Gastrocnemius medialis (tissue), 4 donors: ENCODE measurements at regions not wholly inside any gene's neighbourhood (a gene's known extent, or its start where the extent isn't known, plus 50 kb on each side); places are given as distances from the start of the nearest gene placed in this dataset.

Experiments used
- ATAC-seq, 2 donors: fragments of 150-250 bp; one replicate each; pipeline ENCODE4 v1.9.1; 2016
- DNase-seq, 2 donors: peaks; one replicate each; pipeline ENCODE4 v3.0.0-alpha.2; 2019
- H3K27ac ChIP-seq, 4 donors: fragments of 200-600 bp; sonication (generic); 1 replicate in 1 of 4; 2 replicates in 3 of 4; pipeline ENCODE4 v1.5.1; 2016 to 2018; ENCODE audit warnings: mild to moderate bottlenecking in 2 of 4, moderate library complexity in 1 of 4
- H3K27me3 ChIP-seq, 3 donors: fragments of 200-600 bp; sonication (generic) in 2 of 3; 1 replicate in 1 of 3; 2 replicates in 2 of 3; pipeline versions ENCODE4 v1.5.1 to v1.6.0; 2016 to 2019; ENCODE audit warnings: mild to moderate bottlenecking in 1 of 3, moderate library complexity in 1 of 3
- H3K36me3 ChIP-seq, 2 donors: fragments of 200-600 bp; sonication (generic) in 1 of 2; one replicate each; pipeline ENCODE4 v1.5.1; 2017 to 2018
- H3K4me1 ChIP-seq, 2 donors: fragments of 200-600 bp; sonication (generic) in 1 of 2; one replicate each; pipeline ENCODE4 v1.5.1; 2016 to 2017; ENCODE audit warnings: mild to moderate bottlenecking in 2 of 2
- H3K4me3 ChIP-seq, 4 donors: fragments of 200-600 bp; sonication (generic) in 3 of 4; 1 replicate in 1 of 4; 2 replicates in 3 of 4; pipeline ENCODE4 v1.5.1; 2016 to 2019; ENCODE audit warnings: mild to moderate bottlenecking in 2 of 4
- H3K9me3 ChIP-seq, 3 donors: fragments of 200-600 bp; sonication (generic) in 2 of 3; 1 replicate in 1 of 3; 2 replicates in 2 of 3; pipeline ENCODE4 v1.5.1; 2016 to 2019
- CTCF ChIP-seq, 5 experiments: fragments of 450-650 bp in 3 of 5; fragments of 200-600 bp in 2 of 5; sonication (generic) in 2 of 5; IDR thresholded peaks in 4 of 5; conservative IDR thresholded peaks in 1 of 5; 1 replicate in 4 of 5; 2 replicates in 1 of 5; pipeline ENCODE4 v1.5.1; 2016 to 2019; ENCODE audit warnings: antibody characterized with exemption in 5 of 5, mild to moderate bottlenecking in 3 of 5, moderate library complexity in 3 of 5
- POLR2A ChIP-seq, 2 donors: fragments of 450-650 bp; IDR thresholded peaks; one replicate each; pipeline ENCODE4 v1.6.1; 2017; ENCODE audit warnings: antibody characterized with exemption in 2 of 2, mild to moderate bottlenecking in 2 of 2, moderate library complexity in 2 of 2
- in situ Hi-C, 4 donors: fragments of 200-750 bp; cut with MboI; loops; one replicate each; pipeline versions ENCODE4 v1.15.0 to v1.8.0; 2017; ENCODE audit warnings: low sequenced_read_pairs in 4 of 4
- intact Hi-C: fragments of 100-400 bp; cut with DNase I; formaldehyde crosslinking; loops from one replicate; pipeline ENCODE4 v1.15.1; 2023; ENCODE audit warnings: low total_unique reads

- TF ChIP-seq CTCF (IDR thresholded peaks at IDR 0.05 in 4 of 5, conservative IDR thresholded peaks at IDR 0.05 in 1 of 5) (no peak), POLR2A (IDR thresholded peaks at IDR 0.05) (no peak)
- Histone ChIP-seq H3K27ac (no peak overlapping the region), H3K9me3 (no peaks in the 10 kb centered on the region), H3K4me1 (no peaks in the 10 kb centered on the region), H3K4me3 (no peak overlapping the region), H3K36me3 (no peaks in the 10 kb centered on the region), H3K27me3 (no peaks in the 10 kb centered on the region)
- in situ Hi-C loops (no loop called here), intact Hi-C loops (no loop called here)
- DNase-seq = no peak
- ATAC-seq = no peak
These were observed 148.9 kb upstream of the PHACTR1 start for GRCh38 chr6:12567682-12568081.

- Histone ChIP-seq H3K36me3 (no peaks in the 10 kb centered on the region), H3K9me3 (no peaks in the 10 kb centered on the region), H3K4me1 (no peaks in the 10 kb centered on the region), H3K4me3 (no peak overlapping the region), H3K27me3 (no peaks in the 10 kb centered on the region), H3K27ac (no peak overlapping the region)
- ATAC-seq (no peak), DNase-seq (no peak)
- in situ Hi-C loops (no loop called here), intact Hi-C loops (no loop called here)
- TF ChIP-seq CTCF (IDR thresholded peaks at IDR 0.05 in 4 of 5, conservative IDR thresholded peaks at IDR 0.05 in 1 of 5) = no peak
- TF ChIP-seq POLR2A (IDR thresholded peaks at IDR 0.05) = no peak
These were observed 146.9 kb upstream of the PHACTR1 start for GRCh38 chr6:12569646-12570045.

GRCh38 chr6:12570461-12571030 lies 146.0 kb upstream of the PHACTR1 start:
- Histone ChIP-seq H3K27me3 (no peaks in the 10 kb centered on the region), H3K9me3 (no peaks in the 10 kb centered on the region), H3K4me1 (no peaks in the 10 kb centered on the region), H3K27ac (no peak overlapping the region), H3K4me3 (no peak overlapping the region), H3K36me3 (no peaks in the 10 kb centered on the region)
- intact Hi-C loops (no loop called here), in situ Hi-C loops (no loop called here)
- TF ChIP-seq CTCF (IDR thresholded peaks at IDR 0.05 in 4 of 5, conservative IDR thresholded peaks at IDR 0.05 in 1 of 5) (no peak), POLR2A (IDR thresholded peaks at IDR 0.05) (no peak)
- ATAC-seq (no peak), DNase-seq (no peak)

GRCh38 chr6:12572896-12573827 lies 143.4 kb upstream of the PHACTR1 start:
- intact Hi-C loops (no loop called here), in situ Hi-C loops (no loop called here)
- no peak overlapping the region for H3K27ac ChIP-seq
- H3K36me3 ChIP-seq = no peaks in the 10 kb centered on the region
- no peaks in the 10 kb centered on the region for H3K4me1 ChIP-seq
- H3K9me3 ChIP-seq = no peaks in the 10 kb centered on the region
- ATAC-seq (no peak), DNase-seq (no peak)
- H3K4me3 ChIP-seq = no peak overlapping the region
- H3K27me3 ChIP-seq = no peaks in the 10 kb centered on the region
- TF ChIP-seq CTCF (IDR thresholded peaks at IDR 0.05 in 4 of 5, conservative IDR thresholded peaks at IDR 0.05 in 1 of 5) (no peak), POLR2A (IDR thresholded peaks at IDR 0.05) (no peak)
